Ureter (tissue), 1 donor: ENCODE measurements at regions not wholly inside any gene's neighbourhood (a gene's known extent, or its start where the extent isn't known, plus 50 kb on each side); places are given as distances from the start of the nearest gene placed in this dataset.
"Not testable (repeated sequence)": the region's sequence is repeated elsewhere in the genome, so short reads cannot be mapped to it uniquely, and the experiment has no call there.

ENCODE experiments used
- DNase-seq: peaks from one replicate; pipeline ENCODE4 v3.0.0-alpha.2; 2020; ENCODE audit warnings: low spot score
- donor health status: DM: yes; HTN: yes; CAD: no.

GRCh38 chr17:63019138-63019873, 53.3 kb downstream of the TANC2 start:
- DNase-seq, result no peak

GRCh38 chr17:63022567-63022966, 56.5 kb downstream of the TANC2 start:
- no peak for DNase-seq

DNA sequence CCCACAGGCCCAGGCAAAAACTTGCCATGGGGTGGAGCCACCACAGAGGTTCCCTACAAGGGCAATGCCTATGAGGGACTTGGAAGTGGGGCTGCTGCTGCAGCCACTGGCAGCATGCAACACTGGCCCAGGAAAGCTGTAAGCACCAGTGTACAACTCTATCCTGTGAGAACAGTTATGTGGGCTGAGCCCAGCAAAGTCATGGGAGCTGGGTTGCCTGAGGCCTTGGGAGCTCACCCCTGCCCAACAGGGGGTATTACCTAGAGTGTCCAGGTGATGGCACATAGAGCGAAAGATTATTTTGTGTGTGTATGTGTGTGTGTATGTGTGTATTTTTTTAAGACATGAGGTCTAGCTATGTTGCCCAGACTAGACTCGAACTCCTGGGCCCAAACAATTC, 57.0 kb downstream of the TANC2 start:
- no peak for DNase-seq

- DNase-seq, result no peak
Observed at GRCh38 chr17:63024201-63024600, 58.2 kb downstream of the TANC2 start.

DNA sequence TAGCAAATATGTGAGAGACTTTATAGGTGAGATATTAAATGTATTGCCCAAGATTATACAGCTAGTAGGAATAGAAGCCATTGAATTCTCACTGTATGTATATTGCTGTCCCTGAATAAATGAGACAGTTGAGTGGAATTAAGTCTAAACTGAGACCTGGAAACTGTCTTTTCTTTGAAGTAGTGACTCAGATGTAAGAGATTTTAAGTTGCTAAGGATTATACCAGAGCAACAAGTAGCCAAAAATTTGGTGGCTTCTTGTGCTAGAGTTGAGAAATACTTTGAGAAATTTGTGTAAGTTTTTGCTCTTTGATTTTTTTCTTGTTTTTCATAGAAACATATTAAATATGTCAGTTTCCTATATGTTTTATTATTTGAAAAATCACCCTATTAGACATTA, 58.7 kb downstream of the TANC2 start:
- DNase-seq, result no peak

GRCh38 chr17:63025637-63026036, 59.6 kb downstream of the TANC2 start:
- DNase-seq, result not testable (repeated sequence)

GRCh38 chr17:63029541-63029940, 63.5 kb downstream of the TANC2 start:
- no peak for DNase-seq

- DNase-seq, result no peak
Observed at GRCh38 chr17:63032142-63032541, 66.1 kb downstream of the TANC2 start.

DNA sequence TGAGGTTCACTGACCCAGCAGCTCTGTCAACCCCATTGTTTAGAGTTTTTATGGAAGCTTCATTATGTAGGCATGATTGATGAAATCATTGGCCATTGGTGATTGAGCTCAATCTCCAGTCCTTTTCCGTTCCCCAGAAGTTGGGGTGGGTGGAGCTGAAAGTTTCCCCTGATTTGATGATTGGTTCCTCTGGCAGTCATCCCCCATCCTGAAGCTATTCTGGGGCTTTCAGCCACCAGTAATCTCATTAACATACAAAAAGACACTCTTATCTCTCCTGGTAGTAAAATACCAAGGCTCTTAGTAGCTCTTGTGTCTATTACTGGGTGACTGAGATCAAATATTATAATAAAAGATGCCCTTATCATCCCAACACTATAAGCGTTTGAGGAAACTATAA, 67.1 kb downstream of the TANC2 start:
- DNase-seq, result no peak

- DNase-seq, result no peak
Observed at GRCh38 chr17:63035271-63035670, 69.2 kb downstream of the TANC2 start.

- DNase-seq, result no peak
Observed at GRCh38 chr17:63035695-63036094, 69.7 kb downstream of the TANC2 start.

GRCh38 chr17:63039342-63039741, 73.3 kb downstream of the TANC2 start:
- no peak for DNase-seq

- no peak for DNase-seq
Observed at GRCh38 chr17:63039899-63040602, 74.0 kb downstream of the TANC2 start.

GRCh38 chr17:63040816-63041215, 74.8 kb downstream of the TANC2 start:
- no peak for DNase-seq

DNA sequence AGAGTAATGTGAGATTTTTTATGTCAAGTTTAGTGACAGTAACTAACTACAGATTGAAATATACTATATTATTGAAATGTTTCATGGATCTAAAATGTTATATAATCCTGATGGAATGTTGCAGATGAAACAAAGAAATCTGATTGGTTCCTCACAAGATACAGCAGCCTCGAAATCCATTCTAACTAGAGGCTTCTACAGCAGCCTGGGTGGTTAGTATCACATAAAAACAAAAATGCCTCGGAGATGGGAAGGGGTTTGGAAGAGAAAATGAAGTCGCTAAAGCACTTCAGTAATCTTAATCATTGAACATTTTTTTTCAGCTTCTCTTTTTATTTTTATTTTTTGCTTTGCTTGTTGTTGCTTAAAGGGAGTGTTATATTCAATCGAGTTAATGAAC, 75.2 kb downstream of the TANC2 start:
- no peak for DNase-seq

- DNase-seq, result no peak
Observed at GRCh38 chr17:63041722-63042121, 75.7 kb downstream of the TANC2 start.

DNA sequence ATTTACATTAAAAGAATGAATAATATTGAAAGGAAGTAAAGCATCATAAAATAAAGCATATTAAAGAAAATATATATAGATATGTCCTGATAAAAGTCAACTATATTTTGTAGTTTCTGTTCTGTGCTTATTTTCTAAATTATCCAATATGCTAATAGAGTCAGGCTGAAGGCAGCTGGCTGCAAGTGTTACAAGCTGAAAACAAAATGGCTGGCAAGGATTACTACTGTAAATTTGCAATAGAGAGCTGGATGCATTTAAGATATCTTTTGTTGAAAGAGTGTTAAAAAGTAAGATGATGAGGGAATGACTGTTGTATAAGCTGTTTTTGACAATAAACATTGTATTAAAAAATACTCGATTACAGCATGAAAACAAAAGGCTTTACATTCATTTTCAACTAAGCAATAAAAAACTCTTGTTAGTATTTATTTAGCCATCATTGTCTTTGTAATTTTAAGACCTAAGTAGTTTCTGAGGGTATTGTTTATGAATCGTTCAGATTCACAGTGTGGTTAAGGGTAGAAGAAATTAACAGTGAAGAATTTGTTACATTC, 76.3 kb downstream of the TANC2 start:
- DNase-seq, result no peak

GRCh38 chr17:63057560-63057959, 91.5 kb downstream of the TANC2 start:
- DNase-seq, result not testable (repeated sequence)

GRCh38 chr17:63066158-63066813, 100.3 kb downstream of the TANC2 start:
- DNase-seq, result no peak

DNA sequence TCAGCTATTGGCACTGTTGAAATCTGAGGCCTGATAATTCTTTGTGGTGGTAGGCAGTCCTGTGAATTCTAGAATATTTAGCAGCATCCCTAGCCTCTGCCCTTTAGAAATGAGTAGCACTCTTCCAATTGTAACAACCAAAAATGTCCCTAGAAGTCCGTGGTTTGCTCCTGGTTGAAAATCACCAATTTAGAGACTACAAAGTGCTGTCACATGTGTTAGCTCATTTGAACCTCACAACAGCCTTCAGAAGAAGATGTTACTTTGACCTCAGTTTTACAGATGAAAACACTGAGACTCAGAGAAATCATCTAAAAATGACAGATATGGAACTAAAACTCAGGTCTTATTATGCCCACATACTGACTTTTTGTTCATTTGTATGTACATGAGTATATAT, 103.2 kb downstream of the TANC2 start:
- DNase-seq, result no peak

GRCh38 chr17:63070031-63070430, 104.0 kb downstream of the TANC2 start:
- DNase-seq, result no peak

DNA sequence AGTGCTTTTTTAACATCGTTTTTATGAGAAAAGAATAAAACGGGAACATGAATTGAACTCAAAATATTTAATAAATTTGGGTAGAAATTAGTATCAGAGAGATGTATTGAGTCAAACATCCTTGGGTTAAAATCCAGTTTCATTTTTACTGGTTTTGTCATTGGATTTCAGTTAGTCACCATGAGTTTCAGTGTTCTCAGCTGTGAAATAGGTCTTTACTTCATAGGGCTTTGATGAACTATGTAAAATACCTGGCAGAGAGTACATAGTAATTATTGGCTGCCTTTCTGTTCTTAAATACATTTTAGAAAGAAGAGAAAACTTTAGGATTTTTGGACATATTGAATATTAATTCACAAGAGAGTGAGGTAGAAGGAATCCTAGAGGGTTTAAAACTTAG, 105.8 kb downstream of the TANC2 start:
- DNase-seq, result no peak

GRCh38 chr17:63075969-63076368, 109.9 kb downstream of the TANC2 start:
- DNase-seq, result no peak
